ENCODE measurements at regions not wholly inside any gene's neighbourhood (a gene's known extent, or its start where the extent isn't known, plus 50 kb on each side); places are given as distances from the start of the nearest gene placed in this dataset.

- peak; percentile 90 for TF ChIP-seq CTCF (conservative IDR thresholded peaks at IDR 0.05; ENCODE audit: low read depth)
- DNase-seq (ENCODE audit: low spot score), result peak; percentile 72
- ChIA-PET CTCF (interaction anchor here (0.6 to 1.6 kb wide), 21 partner anchors 8 to 606 kb away, joined by 3 to 10 read pairs (median 3); no protein-coding TSS in a partner anchor), POLR2A (ENCODE audit: low non-redundant PET) (no interaction called here)
- H3K27ac ChIP-seq, result no peak overlapping the region
Measured at GRCh38 chr6:27772261-27773001, 139.8 kb downstream of the OR2B2 start.

GRCh38 chr6:27771235-27771634 lies 141.0 kb downstream of the OR2B2 start:
- CTCF ChIA-PET, result interaction anchor here (0.6 to 1.6 kb wide), 6 partner anchors 9 to 156 kb away, joined by 3 to 9 read pairs (median 4); no protein-coding TSS in a partner anchor
- H3K27ac ChIP-seq, result no peak overlapping the region
- POLR2A ChIA-PET (ENCODE audit: low non-redundant PET), result no interaction called here
- TF ChIP-seq CTCF (conservative IDR thresholded peaks at IDR 0.05; ENCODE audit: low read depth), result no peak
- no peak for DNase-seq (ENCODE audit: low spot score)

GRCh38 chr6:27770724-27771123 lies 141.5 kb downstream of the OR2B2 start:
- no peak for DNase-seq (ENCODE audit: low spot score)
- CTCF ChIA-PET, result interaction anchor here (0.8 kb wide), 1 partner anchor 18 kb away, joined by 4 read pairs; no protein-coding TSS in a partner anchor
- POLR2A ChIA-PET (ENCODE audit: low non-redundant PET), result no interaction called here
- no peak for TF ChIP-seq CTCF (conservative IDR thresholded peaks at IDR 0.05; ENCODE audit: low read depth)
- no peak overlapping the region for H3K27ac ChIP-seq

GRCh38 chr6:27768556-27768955 lies 143.6 kb downstream of the OR2B2 start:
- no peak for DNase-seq (ENCODE audit: low spot score)
- ChIA-PET CTCF (interaction anchor here (0.7 kb wide), 1 partner anchor 839 kb away, joined by 3 read pairs; no protein-coding TSS in a partner anchor), POLR2A (ENCODE audit: low non-redundant PET) (no interaction called here)
- no peak for TF ChIP-seq CTCF (conservative IDR thresholded peaks at IDR 0.05; ENCODE audit: low read depth)
- H3K27ac ChIP-seq, result no peak overlapping the region

GRCh38 chr6:27767851-27768250 lies 144.3 kb downstream of the OR2B2 start:
- no peak overlapping the region for H3K27ac ChIP-seq
- DNase-seq (ENCODE audit: low spot score), result no peak
- ChIA-PET POLR2A (ENCODE audit: low non-redundant PET) (no interaction called here), CTCF (no interaction called here)
- no peak for TF ChIP-seq CTCF (conservative IDR thresholded peaks at IDR 0.05; ENCODE audit: low read depth)

GRCh38 chr6:27766405-27766804 lies 145.8 kb downstream of the OR2B2 start:
- CTCF ChIA-PET, result interaction anchor here (0.5 kb wide), 1 partner anchor 82 kb away, joined by 3 read pairs; no protein-coding TSS in a partner anchor
- no peak for TF ChIP-seq CTCF (conservative IDR thresholded peaks at IDR 0.05; ENCODE audit: low read depth)
- POLR2A ChIA-PET (ENCODE audit: low non-redundant PET), result no interaction called here
- H3K27ac ChIP-seq, result no peak overlapping the region
- DNase-seq (ENCODE audit: low spot score), result no peak

All from RWPE1 (cell line).